ENCODE measurements at regions not wholly inside any gene's neighbourhood (a gene's known extent, or its start where the extent isn't known, plus 50 kb on each side); places are given as distances from the start of the nearest gene placed in this dataset.

DNA sequence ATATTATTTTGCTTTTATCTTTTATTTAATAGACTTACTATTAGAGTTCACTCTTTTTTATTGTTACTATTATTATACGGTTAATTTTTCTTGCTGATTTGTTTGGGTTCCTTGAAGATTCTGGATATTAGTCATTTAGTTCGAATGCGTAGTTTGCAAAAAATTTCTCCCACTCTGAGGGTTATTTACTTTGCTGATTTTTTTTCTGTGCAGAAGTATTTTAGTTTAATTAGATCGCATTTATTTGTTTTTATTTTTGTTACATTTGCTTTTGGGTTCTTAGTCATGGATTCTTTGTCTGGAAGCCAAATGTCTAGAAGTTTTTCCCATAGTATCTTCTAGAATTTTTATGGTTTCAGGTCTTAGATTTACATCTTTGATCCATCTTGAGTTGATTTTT lies 585.2 kb downstream of the CPS1 start:
- Histone ChIP-seq H2AFZ (replicated peaks) (no peak overlapping the region), H3K9me3 (ENCODE audit: low read depth) (no peaks in the 10 kb centered on the region), H3K4me2 (no peak overlapping the region), H3F3A (ENCODE audit: low read depth) (no peaks in the 10 kb centered on the region), H3K9ac (no peak overlapping the region), H4K20me1 (ENCODE audit: low read depth) (no peaks in the 10 kb centered on the region), H3K27ac (no peak overlapping the region), H3K79me2 (ENCODE audit: low read depth) (no peaks in the 10 kb centered on the region), H3K36me3 (no peaks in the 10 kb centered on the region), H3K4me3 (no peak overlapping the region), H3K4me1 (no peaks in the 10 kb centered on the region), H3K27me3 (no peaks in the 10 kb centered on the region)
- DNase-seq (ENCODE audit: low spot score), result no peak
- H3K4me1 Mint-ChIP-seq, result no peaks in the 10 kb centered on the region
- H3K27me3 Mint-ChIP-seq (ENCODE audit: insufficient read depth, low read depth), result peaks cover 3% of the 10 kb centered on the region
- peaks cover 3% of the 10 kb centered on the region for H3K9me3 Mint-ChIP-seq
- H3K27ac Mint-ChIP-seq, result no peak overlapping the region
- TF ChIP-seq EZH2 (IDR thresholded peaks at IDR 0.05), result no peak
- TF ChIP-seq, protein P1, sequence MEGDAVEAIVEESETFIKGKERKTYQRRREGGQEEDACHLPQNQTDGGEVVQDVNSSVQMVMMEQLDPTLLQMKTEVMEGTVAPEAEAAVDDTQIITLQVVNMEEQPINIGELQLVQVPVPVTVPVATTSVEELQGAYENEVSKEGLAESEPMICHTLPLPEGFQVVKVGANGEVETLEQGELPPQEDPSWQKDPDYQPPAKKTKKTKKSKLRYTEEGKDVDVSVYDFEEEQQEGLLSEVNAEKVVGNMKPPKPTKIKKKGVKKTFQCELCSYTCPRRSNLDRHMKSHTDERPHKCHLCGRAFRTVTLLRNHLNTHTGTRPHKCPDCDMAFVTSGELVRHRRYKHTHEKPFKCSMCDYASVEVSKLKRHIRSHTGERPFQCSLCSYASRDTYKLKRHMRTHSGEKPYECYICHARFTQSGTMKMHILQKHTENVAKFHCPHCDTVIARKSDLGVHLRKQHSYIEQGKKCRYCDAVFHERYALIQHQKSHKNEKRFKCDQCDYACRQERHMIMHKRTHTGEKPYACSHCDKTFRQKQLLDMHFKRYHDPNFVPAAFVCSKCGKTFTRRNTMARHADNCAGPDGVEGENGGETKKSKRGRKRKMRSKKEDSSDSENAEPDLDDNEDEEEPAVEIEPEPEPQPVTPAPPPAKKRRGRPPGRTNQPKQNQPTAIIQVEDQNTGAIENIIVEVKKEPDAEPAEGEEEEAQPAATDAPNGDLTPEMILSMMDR (IDR thresholded peaks at IDR 0.05), result no peak
- TF ChIP-seq EZH2phosphoT487 (IDR thresholded peaks at IDR 0.05), result no peak
- H3K4me3 Mint-ChIP-seq, result no peak overlapping the region
- H3K36me3 Mint-ChIP-seq, result no peaks in the 10 kb centered on the region

- H3K4me2 ChIP-seq, result no peak overlapping the region
- no peaks in the 10 kb centered on the region for H3K79me2 ChIP-seq (ENCODE audit: low read depth)
- no peak overlapping the region for H3K27ac ChIP-seq
- no peak overlapping the region for H3K4me3 Mint-ChIP-seq
- H3F3A ChIP-seq (ENCODE audit: low read depth), result no peaks in the 10 kb centered on the region
- no peaks in the 10 kb centered on the region for H3K9me3 ChIP-seq (ENCODE audit: low read depth)
- H3K27me3 Mint-ChIP-seq (ENCODE audit: insufficient read depth, low read depth), result peaks cover 3% of the 10 kb centered on the region
- H3K4me1 Mint-ChIP-seq, result no peaks in the 10 kb centered on the region
- no peaks in the 10 kb centered on the region for H3K36me3 Mint-ChIP-seq
- H3K27ac Mint-ChIP-seq, result no peak overlapping the region
- TF ChIP-seq, protein P1 (IDR thresholded peaks at IDR 0.05), result no peak
- no peak for TF ChIP-seq EZH2phosphoT487 (IDR thresholded peaks at IDR 0.05)
- TF ChIP-seq EZH2 (IDR thresholded peaks at IDR 0.05), result no peak
- no peak overlapping the region for H3K9ac ChIP-seq
- DNase-seq (ENCODE audit: low spot score), result no peak
- H3K27me3 ChIP-seq, result no peaks in the 10 kb centered on the region
- no peak overlapping the region for H2AFZ ChIP-seq (replicated peaks)
- no peaks in the 10 kb centered on the region for H4K20me1 ChIP-seq (ENCODE audit: low read depth)
- H3K36me3 ChIP-seq, result no peaks in the 10 kb centered on the region
- H3K9me3 Mint-ChIP-seq, result peaks cover 3% of the 10 kb centered on the region
- H3K4me3 ChIP-seq, result no peak overlapping the region
- H3K4me1 ChIP-seq, result no peaks in the 10 kb centered on the region
These were observed 587.7 kb downstream of the CPS1 start for GRCh38 chr2:211144078-211144477.

DNA sequence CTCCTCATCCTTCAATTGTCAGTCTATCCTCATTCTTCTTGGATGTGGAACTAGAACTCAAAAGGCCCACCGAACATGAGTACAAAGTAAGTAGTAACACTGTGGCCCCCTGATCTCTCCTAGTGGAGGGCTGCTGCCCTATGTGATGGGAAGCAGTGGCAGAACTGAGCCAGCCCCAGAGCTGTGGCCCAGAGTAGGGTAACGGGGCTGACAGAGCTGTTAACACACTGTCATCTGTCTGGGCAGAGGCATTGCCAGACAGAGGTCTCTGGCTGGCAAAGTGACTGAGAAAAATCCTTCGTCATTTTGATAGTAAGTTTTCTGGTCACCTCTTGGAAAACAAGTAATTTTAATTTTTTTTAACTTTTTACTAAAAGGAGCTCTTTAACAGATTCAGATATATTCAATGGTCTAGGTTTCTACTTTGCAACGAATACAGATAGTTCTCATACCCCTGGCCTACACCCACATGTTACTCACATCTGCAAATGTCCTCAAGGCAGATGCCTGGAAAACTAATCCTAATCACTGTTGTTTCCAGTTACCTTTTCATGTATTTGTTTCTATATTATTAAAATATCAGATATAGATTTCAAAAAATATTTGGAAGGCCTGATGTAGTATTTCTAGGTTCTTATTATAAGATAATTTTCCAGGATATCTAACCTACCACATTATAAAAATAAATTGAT lies 588.7 kb downstream of the CPS1 start:
- Histone ChIP-seq H3K4me1 (no peaks in the 10 kb centered on the region), H3K9ac (no peak overlapping the region), H3K4me2 (no peak overlapping the region), H3K79me2 (ENCODE audit: low read depth) (no peaks in the 10 kb centered on the region), H3K27me3 (no peaks in the 10 kb centered on the region), H3F3A (ENCODE audit: low read depth) (no peaks in the 10 kb centered on the region), H4K20me1 (ENCODE audit: low read depth) (no peaks in the 10 kb centered on the region), H3K4me3 (no peak overlapping the region), H2AFZ (replicated peaks) (no peak overlapping the region), H3K9me3 (ENCODE audit: low read depth) (no peaks in the 10 kb centered on the region), H3K36me3 (no peaks in the 10 kb centered on the region), H3K27ac (no peak overlapping the region)
- H3K36me3 Mint-ChIP-seq, result no peaks in the 10 kb centered on the region
- TF ChIP-seq EZH2 (IDR thresholded peaks at IDR 0.05), result no peak
- TF ChIP-seq, protein P1 (IDR thresholded peaks at IDR 0.05), result no peak
- no peak for TF ChIP-seq EZH2phosphoT487 (IDR thresholded peaks at IDR 0.05)
- H3K4me1 Mint-ChIP-seq, result no peaks in the 10 kb centered on the region
- H3K9me3 Mint-ChIP-seq, result peaks cover 3% of the 10 kb centered on the region
- H3K27me3 Mint-ChIP-seq (ENCODE audit: insufficient read depth, low read depth), result no peaks in the 10 kb centered on the region
- H3K4me3 Mint-ChIP-seq, result no peak overlapping the region
- DNase-seq (ENCODE audit: low spot score), result no peak
- no peak overlapping the region for H3K27ac Mint-ChIP-seq
